ENCODE measurements at regions not wholly inside any gene's neighbourhood (a gene's known extent, or its start where the extent isn't known, plus 50 kb on each side); places are given as distances from the start of the nearest gene placed in this dataset.

DNA sequence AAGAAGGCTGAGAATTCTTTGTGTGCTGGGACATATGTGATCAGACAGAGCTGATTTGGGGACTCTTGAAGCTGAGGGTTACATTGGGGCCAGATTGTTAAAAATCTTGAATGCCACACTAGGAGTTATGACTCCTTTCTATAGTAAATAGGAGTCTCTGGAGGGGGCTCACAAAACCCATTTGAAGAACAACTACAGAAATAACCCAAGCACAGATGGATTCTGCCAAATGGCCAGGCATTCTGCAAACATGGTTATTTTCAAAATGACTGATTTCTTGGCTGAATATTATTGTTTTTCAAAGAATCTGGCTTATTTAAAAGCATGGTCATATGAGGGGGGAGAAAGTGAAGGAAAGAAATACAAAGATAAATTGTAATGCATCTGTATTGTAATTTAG, 625.5 kb upstream of the TENM4 start:
- CTCF ChIA-PET, result no interaction called here
- Histone ChIP-seq H3K9me3 (no peaks in the 10 kb centered on the region), H3K4me3 (no peak overlapping the region), H3K4me1 (no peaks in the 10 kb centered on the region), H3K27ac (no peak overlapping the region), H3K4me2 (no peak overlapping the region)
- POLR2A ChIA-PET, result no interaction called here
- DNase-seq (ENCODE audit: low read depth in 1 of 2, low spot score in 1 of 2) (no peak), FAIRE-seq (no peak), ATAC-seq (no peak)
- TF ChIP-seq JUNB (IDR thresholded peaks at IDR 0.05), result no peak
- no peak for TF ChIP-seq RFX5 (IDR thresholded peaks at IDR 0.05)
- TF ChIP-seq PHF8 (IDR thresholded peaks at IDR 0.05; ENCODE audit: borderline replicate concordance, low read depth), result no peak
- TF ChIP-seq POLR2A (IDR thresholded peaks at IDR 0.05; ENCODE audit: low read length), result no peak
- TF ChIP-seq FOXS1 (CRISPR knock-in tag; IDR thresholded peaks at IDR 0.05), result no peak
- TF ChIP-seq RARB (CRISPR knock-in tag; IDR thresholded peaks at IDR 0.05), result no peak
- TF ChIP-seq CBX8 (IDR thresholded peaks at IDR 0.05), result no peak
- TF ChIP-seq TP53 (CRISPR knock-in tag; IDR thresholded peaks at IDR 0.05), result no peak
- no peak for TF ChIP-seq ZNF302 (CRISPR knock-in tag; IDR thresholded peaks at IDR 0.05)
- no peak for TF ChIP-seq EHF (CRISPR knock-in tag; IDR thresholded peaks at IDR 0.05)
- no peak for TF ChIP-seq HDAC2 (IDR thresholded peaks at IDR 0.05)
- TF ChIP-seq FOSL2 (IDR thresholded peaks at IDR 0.05), result no peak
- TF ChIP-seq FOSL2 (CRISPR knock-in tag; IDR thresholded peaks at IDR 0.05), result no peak
- TF ChIP-seq RNF2 (IDR thresholded peaks at IDR 0.05; ENCODE audit: borderline replicate concordance, low read depth), result no peak
- TF ChIP-seq ZSCAN20 (CRISPR knock-in tag; IDR thresholded peaks at IDR 0.05), result no peak
- no peak for TF ChIP-seq NFE2L2 (conservative IDR thresholded peaks at IDR 0.05; ENCODE audit: low read length)
- TF ChIP-seq TFCP2L1 (CRISPR knock-in tag; IDR thresholded peaks at IDR 0.05), result no peak
- no peak for TF ChIP-seq FOSB (CRISPR knock-in tag; IDR thresholded peaks at IDR 0.05)
- TF ChIP-seq, protein P1, sequence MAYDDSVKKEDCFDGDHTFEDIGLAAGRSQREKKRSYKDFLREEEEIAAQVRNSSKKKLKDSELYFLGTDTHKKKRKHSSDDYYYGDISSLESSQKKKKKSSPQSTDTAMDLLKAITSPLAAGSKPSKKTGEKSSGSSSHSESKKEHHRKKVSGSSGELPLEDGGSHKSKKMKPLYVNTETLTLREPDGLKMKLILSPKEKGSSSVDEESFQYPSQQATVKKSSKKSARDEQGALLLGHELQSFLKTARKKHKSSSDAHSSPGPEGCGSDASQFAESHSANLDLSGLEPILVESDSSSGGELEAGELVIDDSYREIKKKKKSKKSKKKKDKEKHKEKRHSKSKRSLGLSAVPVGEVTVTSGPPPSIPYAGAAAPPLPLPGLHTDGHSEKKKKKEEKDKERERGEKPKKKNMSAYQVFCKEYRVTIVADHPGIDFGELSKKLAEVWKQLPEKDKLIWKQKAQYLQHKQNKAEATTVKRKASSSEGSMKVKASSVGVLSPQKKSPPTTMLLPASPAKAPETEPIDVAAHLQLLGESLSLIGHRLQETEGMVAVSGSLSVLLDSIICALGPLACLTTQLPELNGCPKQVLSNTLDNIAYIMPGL (CRISPR knock-in tag; IDR thresholded peaks at IDR 0.05; ENCODE audit: borderline replicate concordance), result no peak
- no peak for TF ChIP-seq POLR2AphosphoS2 (conservative IDR thresholded peaks at IDR 0.05; ENCODE audit: low read length)
- TF ChIP-seq HOXB13 (CRISPR knock-in tag; IDR thresholded peaks at IDR 0.05; ENCODE audit: low read depth), result no peak

DNA sequence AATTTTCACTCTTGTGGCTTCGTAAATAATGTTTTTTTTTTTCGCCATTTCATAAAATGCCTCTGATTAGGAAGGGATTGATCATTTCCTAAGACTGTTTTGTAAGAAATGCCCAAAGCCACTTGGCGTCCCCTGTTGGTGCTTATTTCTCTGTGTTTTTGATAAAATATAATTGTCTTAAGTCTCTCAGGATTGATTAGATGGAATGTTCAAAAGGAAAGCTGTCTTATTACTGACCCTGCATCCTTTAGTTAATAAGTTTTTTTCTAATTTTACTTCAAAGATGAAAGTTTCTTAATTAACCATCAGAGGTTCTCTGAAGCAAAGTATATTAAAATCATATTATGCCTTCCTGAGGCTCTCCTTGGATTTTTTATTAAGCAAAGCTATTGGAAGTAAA, 624.3 kb upstream of the TENM4 start:
- H3K4me3 ChIP-seq, result no peak overlapping the region
- H3K9me3 ChIP-seq, result no peaks in the 10 kb centered on the region
- 13% methylated on average over 3 of the region's 3 CpGs for WGBS (ENCODE audit: missing lambda C conversion rate)
- CTCF ChIA-PET, result no interaction called here
- POLR2A ChIA-PET, result no interaction called here
- DNase-seq (ENCODE audit: low read depth in 1 of 2, low spot score in 1 of 2) (no peak), ATAC-seq (no peak), FAIRE-seq (no peak)
- no peak overlapping the region for H3K27ac ChIP-seq
- H3K4me1 ChIP-seq, result no peaks in the 10 kb centered on the region
- TF ChIP-seq HDAC2 (IDR thresholded peaks at IDR 0.05) (no peak), RCOR1 (IDR thresholded peaks at IDR 0.05; ENCODE audit: low read depth, low read length) (no peak), FOXS1 (CRISPR knock-in tag; IDR thresholded peaks at IDR 0.05) (no peak), CEBPB (IDR thresholded peaks at IDR 0.05) (no peak), SREBF2 (IDR thresholded peaks at IDR 0.05) (no peak), HOXB5 (CRISPR knock-in tag; IDR thresholded peaks at IDR 0.05) (no peak), NFE2L2 (conservative IDR thresholded peaks at IDR 0.05; ENCODE audit: low read length) (no peak), JUN (IDR thresholded peaks at IDR 0.05) (no peak), EHF (CRISPR knock-in tag; IDR thresholded peaks at IDR 0.05) (no peak), TP53 (CRISPR knock-in tag; IDR thresholded peaks at IDR 0.05) (no peak), RAD21 (conservative IDR thresholded peaks at IDR 0.05 in 1 of 2, IDR thresholded peaks at IDR 0.05 in 1 of 2) (no peak), NPAS2 (CRISPR knock-in tag; IDR thresholded peaks at IDR 0.05; ENCODE audit: borderline replicate concordance) (no peak)
- TF ChIP-seq, protein P2, sequence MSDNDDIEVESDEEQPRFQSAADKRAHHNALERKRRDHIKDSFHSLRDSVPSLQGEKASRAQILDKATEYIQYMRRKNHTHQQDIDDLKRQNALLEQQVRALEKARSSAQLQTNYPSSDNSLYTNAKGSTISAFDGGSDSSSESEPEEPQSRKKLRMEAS (IDR thresholded peaks at IDR 0.05), result no peak
- TF ChIP-seq, protein P3, sequence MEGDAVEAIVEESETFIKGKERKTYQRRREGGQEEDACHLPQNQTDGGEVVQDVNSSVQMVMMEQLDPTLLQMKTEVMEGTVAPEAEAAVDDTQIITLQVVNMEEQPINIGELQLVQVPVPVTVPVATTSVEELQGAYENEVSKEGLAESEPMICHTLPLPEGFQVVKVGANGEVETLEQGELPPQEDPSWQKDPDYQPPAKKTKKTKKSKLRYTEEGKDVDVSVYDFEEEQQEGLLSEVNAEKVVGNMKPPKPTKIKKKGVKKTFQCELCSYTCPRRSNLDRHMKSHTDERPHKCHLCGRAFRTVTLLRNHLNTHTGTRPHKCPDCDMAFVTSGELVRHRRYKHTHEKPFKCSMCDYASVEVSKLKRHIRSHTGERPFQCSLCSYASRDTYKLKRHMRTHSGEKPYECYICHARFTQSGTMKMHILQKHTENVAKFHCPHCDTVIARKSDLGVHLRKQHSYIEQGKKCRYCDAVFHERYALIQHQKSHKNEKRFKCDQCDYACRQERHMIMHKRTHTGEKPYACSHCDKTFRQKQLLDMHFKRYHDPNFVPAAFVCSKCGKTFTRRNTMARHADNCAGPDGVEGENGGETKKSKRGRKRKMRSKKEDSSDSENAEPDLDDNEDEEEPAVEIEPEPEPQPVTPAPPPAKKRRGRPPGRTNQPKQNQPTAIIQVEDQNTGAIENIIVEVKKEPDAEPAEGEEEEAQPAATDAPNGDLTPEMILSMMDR (IDR thresholded peaks at IDR 0.05), result no peak
- TF ChIP-seq, protein P4, sequence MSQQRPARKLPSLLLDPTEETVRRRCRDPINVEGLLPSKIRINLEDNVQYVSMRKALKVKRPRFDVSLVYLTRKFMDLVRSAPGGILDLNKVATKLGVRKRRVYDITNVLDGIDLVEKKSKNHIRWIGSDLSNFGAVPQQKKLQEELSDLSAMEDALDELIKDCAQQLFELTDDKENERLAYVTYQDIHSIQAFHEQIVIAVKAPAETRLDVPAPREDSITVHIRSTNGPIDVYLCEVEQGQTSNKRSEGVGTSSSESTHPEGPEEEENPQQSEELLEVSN (IDR thresholded peaks at IDR 0.05; ENCODE audit: borderline replicate concordance, low read depth), result no peak
- TF ChIP-seq, protein P5, sequence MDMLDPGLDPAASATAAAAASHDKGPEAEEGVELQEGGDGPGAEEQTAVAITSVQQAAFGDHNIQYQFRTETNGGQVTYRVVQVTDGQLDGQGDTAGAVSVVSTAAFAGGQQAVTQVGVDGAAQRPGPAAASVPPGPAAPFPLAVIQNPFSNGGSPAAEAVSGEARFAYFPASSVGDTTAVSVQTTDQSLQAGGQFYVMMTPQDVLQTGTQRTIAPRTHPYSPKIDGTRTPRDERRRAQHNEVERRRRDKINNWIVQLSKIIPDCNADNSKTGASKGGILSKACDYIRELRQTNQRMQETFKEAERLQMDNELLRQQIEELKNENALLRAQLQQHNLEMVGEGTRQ (IDR thresholded peaks at IDR 0.05), result no peak
- H3K4me2 ChIP-seq, result no peak overlapping the region
